SK-N-SH treated with all-trans-retinoic acid at 6 μM for 48 hours (cell line): ENCODE measurements at regions not wholly inside any gene's neighbourhood (a gene's known extent, or its start where the extent isn't known, plus 50 kb on each side); places are given as distances from the start of the nearest gene placed in this dataset.
"Not testable (repeated sequence)": the region's sequence is repeated elsewhere in the genome, so short reads cannot be mapped to it uniquely, and the experiment has no call there.

Experiments
- ATAC-seq: fragments of 200-7000 bp; cut with Tn5 transposase; 3 replicates; pipeline ENCODE4 v1.9.1; 2020; ENCODE audit warnings: mild to moderate bottlenecking, moderate library complexity
- ARNTL ChIP-seq: fragments of 450-650 bp; formaldehyde crosslinking; IDR thresholded peaks from 2 replicates; pipeline ENCODE4 v1.5.0; 2020; ENCODE audit warnings: low read depth, mild to moderate bottlenecking, moderate library complexity, borderline replicate concordance
- BACH2 ChIP-seq: fragments of 250-450 bp; sonication (Bioruptor Pico); IDR thresholded peaks from 2 replicates; pipeline ENCODE4 v1.9.0; 2021; ENCODE audit warnings: mild to moderate bottlenecking, borderline replicate concordance
- CSDC2 ChIP-seq: fragments of 250-450 bp; sonication (Bioruptor Pico); IDR thresholded peaks from 2 replicates; pipeline ENCODE4 v1.5.0; 2020; ENCODE audit warnings: mild to moderate bottlenecking, moderate library complexity
- CSRNP3 ChIP-seq: fragments of 250-450 bp; sonication (Bioruptor Pico); IDR thresholded peaks from 2 replicates; pipeline ENCODE4 v1.5.1; 2021; ENCODE audit warnings: mild to moderate bottlenecking, moderate library complexity
- ESRRG ChIP-seq: fragments of 250-450 bp; sonication (Bioruptor Pico); IDR thresholded peaks from 2 replicates; pipeline ENCODE4 v1.6.1; 2021; ENCODE audit warnings: mild to moderate bottlenecking
- GLIS3 ChIP-seq: fragments of 250-450 bp; sonication (Bioruptor Pico); IDR thresholded peaks from 2 replicates; pipeline ENCODE4 v1.5.0; 2020; ENCODE audit warnings: mild to moderate bottlenecking, moderate library complexity
- ISL1 ChIP-seq: fragments of 250-450 bp; sonication (Bioruptor Pico); IDR thresholded peaks from 2 replicates; pipeline ENCODE4 v2.1.2; 2022; ENCODE audit warnings: mild to moderate bottlenecking, moderate library complexity
- OSR1 ChIP-seq: fragments of 250-450 bp; sonication (Bioruptor Pico); IDR thresholded peaks from 2 replicates; pipeline ENCODE4 v1.8.0; 2022; ENCODE audit warnings: moderate library complexity, mild to moderate bottlenecking, inconsistent platforms
- PPARA ChIP-seq: fragments of 250-450 bp; sonication (Bioruptor Pico); IDR thresholded peaks from 2 replicates; pipeline ENCODE4 v1.5.0; 2020; ENCODE audit warnings: mild to moderate bottlenecking, borderline replicate concordance
- RARB ChIP-seq: fragments of 250-450 bp; sonication (Bioruptor Pico); IDR thresholded peaks from 2 replicates; pipeline ENCODE4 v1.8.0; 2021; ENCODE audit warnings: mild to moderate bottlenecking, moderate library complexity
- SNAI2 ChIP-seq: fragments of 250-450 bp; sonication (Bioruptor Pico); IDR thresholded peaks from 2 replicates; pipeline ENCODE4 v1.5.0; 2020; ENCODE audit warnings: mild to moderate bottlenecking, moderate library complexity
- TCF4 ChIP-seq: fragments of 250-450 bp; sonication (Bioruptor Pico); IDR thresholded peaks from 2 replicates; pipeline ENCODE4 v1.8.0; 2021; ENCODE audit warnings: mild to moderate bottlenecking, moderate library complexity, borderline replicate concordance
- ZC3H10 ChIP-seq: fragments of 250-450 bp; sonication (Bioruptor Pico); IDR thresholded peaks from 2 replicates; pipeline ENCODE4 v1.5.1; 2021; ENCODE audit warnings: mild to moderate bottlenecking, moderate library complexity
- ZFP3 ChIP-seq: fragments of 250-450 bp; sonication (Bioruptor Pico); IDR thresholded peaks from 2 replicates; pipeline ENCODE4 v1.5.0; 2020; ENCODE audit warnings: mild to moderate bottlenecking, moderate library complexity
- ZFP30 ChIP-seq: fragments of 450-650 bp; formaldehyde crosslinking; IDR thresholded peaks from 2 replicates; pipeline ENCODE4 v1.5.0; 2022; ENCODE audit warnings: mild to moderate bottlenecking, moderate library complexity
- ZNF565 ChIP-seq: fragments of 450-650 bp; formaldehyde crosslinking; conservative IDR thresholded peaks from 2 replicates; pipeline ENCODE4 v1.5.0; 2020; ENCODE audit warnings: low read depth, mild to moderate bottlenecking, moderate library complexity
- ZNF70 ChIP-seq: fragments of 450-650 bp; formaldehyde crosslinking; IDR thresholded peaks from 2 replicates; pipeline ENCODE4 v1.5.0; 2020; ENCODE audit warnings: mild to moderate bottlenecking, moderate library complexity
- ZNF8 ChIP-seq: fragments of 450-650 bp; formaldehyde crosslinking; IDR thresholded peaks from 2 replicates; pipeline ENCODE4 v1.5.0; 2020; ENCODE audit warnings: mild to moderate bottlenecking, moderate library complexity
- TF ChIP-seq, protein P1 (sequence below): fragments of 250-450 bp; sonication (Bioruptor Pico); IDR thresholded peaks from 2 replicates; pipeline ENCODE4 v1.5.1; 2020; ENCODE audit warnings: low read depth, mild to moderate bottlenecking, moderate library complexity
- TF ChIP-seq, protein P2 (sequence below): fragments of 250-450 bp; sonication (Bioruptor Pico); IDR thresholded peaks from 2 replicates; pipeline ENCODE4 v1.8.0; 2020; ENCODE audit warnings: mild to moderate bottlenecking, moderate library complexity, borderline replicate concordance

- peak; percentile 67 for ATAC-seq
- TF ChIP-seq ISL1 (CRISPR knock-in tag) (peak; percentile 63), ZFP3 (CRISPR knock-in tag) (no peak)
Observed at GRCh38 chr2:186349508-186349907, 136.6 kb upstream of the ZC3H15 start.

DNA sequence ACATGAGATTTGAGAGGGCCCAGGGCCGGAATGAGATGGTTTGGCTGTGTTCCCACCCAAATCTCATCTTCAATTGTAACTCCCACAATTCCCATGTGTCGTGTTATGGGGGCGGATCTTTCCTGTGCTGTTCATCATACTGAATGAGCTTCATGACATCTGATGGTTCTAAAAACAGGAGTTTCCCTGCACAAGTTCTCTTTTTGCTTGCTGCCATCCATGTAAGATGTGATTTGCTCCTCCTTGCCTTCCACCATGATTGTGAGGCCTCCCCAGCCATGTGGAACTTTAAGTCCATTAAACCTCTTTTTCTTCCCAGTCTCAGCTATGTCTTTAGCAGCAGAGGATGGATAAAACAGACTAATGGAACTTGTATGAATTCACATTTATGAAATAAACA, 131.9 kb upstream of the ZC3H15 start:
- ATAC-seq = not testable (repeated sequence)

DNA sequence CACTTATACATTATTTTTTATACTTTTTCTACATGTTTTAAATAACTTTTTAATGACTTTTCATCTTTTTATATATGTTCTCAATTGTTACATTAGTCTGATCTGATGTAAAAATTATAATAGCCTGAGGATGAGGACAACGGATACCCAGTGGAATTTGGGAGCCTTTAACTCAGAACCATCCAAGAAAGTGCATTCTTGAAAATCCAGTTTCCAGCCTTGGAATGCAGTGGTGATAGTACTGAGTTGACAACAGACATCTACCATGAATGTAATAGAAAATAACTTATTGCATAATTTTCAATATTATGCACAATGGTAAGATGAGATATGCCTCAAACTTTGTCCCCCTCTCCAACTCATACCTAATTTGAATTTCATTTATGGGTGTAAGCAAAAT, 120.7 kb upstream of the ZC3H15 start:
- no peak for TF ChIP-seq CSRNP3 (CRISPR knock-in tag)
- no peak for TF ChIP-seq OSR1 (CRISPR knock-in tag)
- no peak for TF ChIP-seq SNAI2
- no peak for TF ChIP-seq CSDC2
- TF ChIP-seq ISL1 (CRISPR knock-in tag) = no peak
- no peak for TF ChIP-seq BACH2
- TF ChIP-seq ZC3H10 (CRISPR knock-in tag) = no peak
- no peak for TF ChIP-seq PPARA (CRISPR knock-in tag)
- no peak for TF ChIP-seq ESRRG
- TF ChIP-seq RARB (CRISPR knock-in tag) = no peak
- no peak for ATAC-seq

- no peak for TF ChIP-seq BACH2
- TF ChIP-seq ESRRG = no peak
- TF ChIP-seq, protein P1, sequence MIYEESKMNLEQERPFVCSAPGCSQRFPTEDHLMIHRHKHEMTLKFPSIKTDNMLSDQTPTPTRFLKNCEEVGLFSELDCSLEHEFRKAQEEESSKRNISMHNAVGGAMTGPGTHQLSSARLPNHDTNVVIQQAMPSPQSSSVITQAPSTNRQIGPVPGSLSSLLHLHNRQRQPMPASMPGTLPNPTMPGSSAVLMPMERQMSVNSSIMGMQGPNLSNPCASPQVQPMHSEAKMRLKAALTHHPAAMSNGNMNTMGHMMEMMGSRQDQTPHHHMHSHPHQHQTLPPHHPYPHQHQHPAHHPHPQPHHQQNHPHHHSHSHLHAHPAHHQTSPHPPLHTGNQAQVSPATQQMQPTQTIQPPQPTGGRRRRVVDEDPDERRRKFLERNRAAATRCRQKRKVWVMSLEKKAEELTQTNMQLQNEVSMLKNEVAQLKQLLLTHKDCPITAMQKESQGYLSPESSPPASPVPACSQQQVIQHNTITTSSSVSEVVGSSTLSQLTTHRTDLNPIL = no peak
- no peak for TF ChIP-seq ZFP30
- TF ChIP-seq ZNF8 (CRISPR knock-in tag) = no peak
- no peak for TF ChIP-seq RARB (CRISPR knock-in tag)
- TF ChIP-seq CSRNP3 (CRISPR knock-in tag) = no peak
- no peak for TF ChIP-seq CSDC2
- TF ChIP-seq TCF4 (CRISPR knock-in tag) = no peak
- no peak for TF ChIP-seq ZNF70
- TF ChIP-seq ZNF565 = no peak
- TF ChIP-seq ARNTL = no peak
- no peak for ATAC-seq
Observed at GRCh38 chr2:186379052-186379451, 107.0 kb upstream of the ZC3H15 start.

- TF ChIP-seq ZNF8 (CRISPR knock-in tag) = no peak
- no peak for TF ChIP-seq CSRNP3 (CRISPR knock-in tag)
- TF ChIP-seq ISL1 (CRISPR knock-in tag) = no peak
- TF ChIP-seq OSR1 (CRISPR knock-in tag) = no peak
- TF ChIP-seq SNAI2 = no peak
- no peak for TF ChIP-seq ZFP30
- no peak for TF ChIP-seq ZFP3 (CRISPR knock-in tag)
- no peak for TF ChIP-seq ZNF70
- TF ChIP-seq ARNTL = no peak
- no peak for TF ChIP-seq RARB (CRISPR knock-in tag)
- no peak for TF ChIP-seq GLIS3 (CRISPR knock-in tag)
- TF ChIP-seq, protein P2, sequence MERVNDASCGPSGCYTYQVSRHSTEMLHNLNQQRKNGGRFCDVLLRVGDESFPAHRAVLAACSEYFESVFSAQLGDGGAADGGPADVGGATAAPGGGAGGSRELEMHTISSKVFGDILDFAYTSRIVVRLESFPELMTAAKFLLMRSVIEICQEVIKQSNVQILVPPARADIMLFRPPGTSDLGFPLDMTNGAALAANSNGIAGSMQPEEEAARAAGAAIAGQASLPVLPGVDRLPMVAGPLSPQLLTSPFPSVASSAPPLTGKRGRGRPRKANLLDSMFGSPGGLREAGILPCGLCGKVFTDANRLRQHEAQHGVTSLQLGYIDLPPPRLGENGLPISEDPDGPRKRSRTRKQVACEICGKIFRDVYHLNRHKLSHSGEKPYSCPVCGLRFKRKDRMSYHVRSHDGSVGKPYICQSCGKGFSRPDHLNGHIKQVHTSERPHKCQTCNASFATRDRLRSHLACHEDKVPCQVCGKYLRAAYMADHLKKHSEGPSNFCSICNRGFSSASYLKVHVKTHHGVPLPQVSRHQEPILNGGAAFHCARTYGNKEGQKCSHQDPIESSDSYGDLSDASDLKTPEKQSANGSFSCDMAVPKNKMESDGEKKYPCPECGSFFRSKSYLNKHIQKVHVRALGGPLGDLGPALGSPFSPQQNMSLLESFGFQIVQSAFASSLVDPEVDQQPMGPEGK (CRISPR knock-in tag) = no peak
- TF ChIP-seq, protein P1 = no peak
- ATAC-seq = no peak
Observed at GRCh38 chr2:186380805-186381204, 105.3 kb upstream of the ZC3H15 start.
